Gastrocnemius medialis (tissue), 4 donors: ENCODE measurements at regions not wholly inside any gene's neighbourhood (a gene's known extent, or its start where the extent isn't known, plus 50 kb on each side); places are given as distances from the start of the nearest gene placed in this dataset.

Source experiments
- CTCF ChIP-seq, 5 experiments: fragments of 450-650 bp in 3 of 5; fragments of 200-600 bp in 2 of 5; sonication (generic) in 2 of 5; IDR thresholded peaks in 4 of 5; conservative IDR thresholded peaks in 1 of 5; 1 replicate in 4 of 5; 2 replicates in 1 of 5; pipeline ENCODE4 v1.5.1; 2016 to 2019; ENCODE audit warnings: antibody characterized with exemption in 5 of 5, mild to moderate bottlenecking in 3 of 5, moderate library complexity in 3 of 5
- POLR2A ChIP-seq, 2 donors: fragments of 450-650 bp; IDR thresholded peaks; one replicate each; pipeline ENCODE4 v1.6.1; 2017; ENCODE audit warnings: antibody characterized with exemption in 2 of 2, mild to moderate bottlenecking in 2 of 2, moderate library complexity in 2 of 2

- TF ChIP-seq CTCF (IDR thresholded peaks at IDR 0.05 in 4 of 5, conservative IDR thresholded peaks at IDR 0.05 in 1 of 5), result no peak
- TF ChIP-seq POLR2A (IDR thresholded peaks at IDR 0.05), result no peak
Measured at GRCh38 chr1:115185336-115185735, 96.0 kb upstream of the TSPAN2 start.
